HG03175 (cell line): ENCODE measurements at regions not wholly inside any gene's neighbourhood (a gene's known extent, or its start where the extent isn't known, plus 50 kb on each side); places are given as distances from the start of the nearest gene placed in this dataset.

Experiments used
- ATAC-seq: cut with Tn5 transposase; IDR thresholded peaks from one replicate; pipeline ENCODE4 v1.9.1; 2021; ENCODE audit warnings: mild to moderate bottlenecking, moderate library complexity; ENCODE audit not compliant: unreplicated experiment

- ATAC-seq: no peak
These were observed 562.2 kb upstream of the ZFHX3 start for GRCh38 chr16:73610160-73610559.

DNA sequence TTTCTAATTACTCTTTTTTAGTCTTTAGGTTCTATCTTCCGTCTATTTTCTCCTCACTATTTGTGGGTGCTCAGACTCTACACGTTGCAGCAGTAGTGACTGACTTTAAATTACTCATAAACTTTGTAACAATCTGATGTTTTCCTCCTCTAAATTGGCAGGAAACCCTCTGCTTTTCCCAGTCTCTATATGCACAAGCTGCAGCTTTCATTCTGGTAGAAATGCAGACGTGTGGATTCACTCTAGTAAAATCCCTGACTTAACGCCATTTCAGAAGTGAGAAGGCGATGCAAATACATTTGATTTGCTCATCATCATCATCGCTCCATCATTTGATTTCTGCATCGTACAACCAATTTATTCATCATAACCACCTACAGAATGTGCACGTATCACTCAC is 561.0 kb upstream of the ZFHX3 start:
- no peak for ATAC-seq

DNA sequence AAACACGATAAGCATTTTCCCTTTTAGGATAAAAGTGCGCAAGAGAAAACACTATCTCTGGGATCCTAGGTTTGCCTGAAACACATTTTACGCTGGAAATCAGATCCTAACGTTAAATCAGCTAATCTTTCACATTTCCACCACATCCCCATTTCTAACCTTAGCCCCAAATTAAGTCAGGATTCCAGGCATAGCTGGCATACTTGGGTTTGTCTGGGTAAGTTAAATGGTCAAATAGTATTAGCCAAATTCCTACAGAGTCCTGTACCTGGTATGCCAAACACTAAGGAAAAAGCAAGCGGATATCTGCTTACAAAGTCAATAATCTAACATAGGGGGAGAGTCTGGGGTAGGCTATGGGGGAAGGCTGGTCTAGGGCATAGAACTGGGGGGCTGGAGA is 557.4 kb upstream of the ZFHX3 start:
- ATAC-seq: no peak

DNA sequence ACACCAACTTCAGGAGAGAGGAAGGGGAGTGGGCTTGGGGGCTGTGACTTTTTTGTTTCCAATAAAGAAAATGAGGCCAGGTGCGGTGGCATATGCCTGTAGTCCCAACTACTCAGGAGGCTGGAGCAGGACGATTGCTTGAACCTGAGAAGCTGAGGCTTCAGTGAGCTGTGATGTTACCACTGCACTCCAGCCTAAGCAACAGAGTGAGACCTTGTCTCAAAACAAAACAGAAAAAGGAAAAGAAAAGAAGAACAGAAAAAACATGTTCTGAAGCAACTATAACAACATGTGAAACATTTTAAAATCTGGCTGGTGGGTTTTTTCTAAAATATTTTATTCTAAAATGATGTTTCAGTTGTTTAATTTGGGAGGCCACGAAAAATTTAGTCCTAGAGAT is 554.0 kb upstream of the ZFHX3 start:
- ATAC-seq: no peak

GRCh38 chr16:73599870-73600269 is 551.9 kb upstream of the ZFHX3 start:
- no peak for ATAC-seq

DNA sequence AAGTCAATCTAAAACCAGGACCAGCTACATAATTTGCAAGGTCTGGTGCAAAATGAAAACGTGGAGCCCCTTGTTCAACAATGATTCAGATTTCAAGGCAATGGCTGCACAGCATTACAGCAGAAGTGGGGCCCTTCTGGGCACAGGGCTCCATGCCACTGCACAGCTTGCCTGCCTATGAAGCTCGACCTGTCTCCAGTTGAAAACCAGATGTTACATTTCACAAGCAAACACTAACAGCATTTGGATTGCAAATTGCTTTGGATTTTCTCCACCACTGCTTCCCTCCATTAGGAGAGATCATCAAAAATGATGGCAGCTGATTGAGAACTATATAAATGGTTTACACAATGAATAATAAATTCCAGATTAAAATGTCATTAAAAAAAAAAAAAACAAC is 551.4 kb upstream of the ZFHX3 start:
- ATAC-seq: no peak

GRCh38 chr16:73584157-73584556 is 536.2 kb upstream of the ZFHX3 start:
- no peak for ATAC-seq

DNA sequence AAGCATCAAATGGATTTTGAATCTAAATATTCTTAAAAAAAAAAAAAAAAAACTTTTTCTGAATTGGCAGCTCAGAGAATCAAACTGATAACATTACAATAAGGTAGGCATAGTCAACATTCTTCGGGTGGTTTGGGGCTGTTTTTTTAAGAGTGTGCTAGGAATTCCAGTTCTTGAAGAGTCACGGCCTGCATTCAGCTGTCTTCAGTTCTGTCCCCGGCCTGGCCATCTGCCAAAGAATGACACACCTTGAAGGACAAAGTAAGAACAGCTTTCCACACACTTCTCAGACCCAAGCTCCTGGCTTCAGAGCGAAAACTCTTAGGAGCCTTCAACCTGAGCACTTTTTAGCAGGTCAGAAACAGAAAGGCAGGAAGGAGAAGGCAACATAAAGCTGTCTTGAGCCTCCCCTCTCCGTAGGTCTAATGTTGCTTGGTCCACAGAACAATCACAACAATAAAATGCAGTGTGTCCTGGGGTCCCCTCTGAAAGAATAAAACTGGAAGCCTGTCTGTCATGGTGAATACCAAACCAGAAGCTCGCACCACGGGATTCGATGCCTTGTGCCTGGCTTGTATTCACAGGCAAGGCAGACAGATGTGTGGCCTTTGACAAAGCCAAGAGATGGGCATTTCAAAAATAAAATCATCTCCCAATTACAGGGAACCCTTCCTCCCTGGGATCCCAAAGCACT is 524.4 kb upstream of the ZFHX3 start:
- ATAC-seq: no peak

DNA sequence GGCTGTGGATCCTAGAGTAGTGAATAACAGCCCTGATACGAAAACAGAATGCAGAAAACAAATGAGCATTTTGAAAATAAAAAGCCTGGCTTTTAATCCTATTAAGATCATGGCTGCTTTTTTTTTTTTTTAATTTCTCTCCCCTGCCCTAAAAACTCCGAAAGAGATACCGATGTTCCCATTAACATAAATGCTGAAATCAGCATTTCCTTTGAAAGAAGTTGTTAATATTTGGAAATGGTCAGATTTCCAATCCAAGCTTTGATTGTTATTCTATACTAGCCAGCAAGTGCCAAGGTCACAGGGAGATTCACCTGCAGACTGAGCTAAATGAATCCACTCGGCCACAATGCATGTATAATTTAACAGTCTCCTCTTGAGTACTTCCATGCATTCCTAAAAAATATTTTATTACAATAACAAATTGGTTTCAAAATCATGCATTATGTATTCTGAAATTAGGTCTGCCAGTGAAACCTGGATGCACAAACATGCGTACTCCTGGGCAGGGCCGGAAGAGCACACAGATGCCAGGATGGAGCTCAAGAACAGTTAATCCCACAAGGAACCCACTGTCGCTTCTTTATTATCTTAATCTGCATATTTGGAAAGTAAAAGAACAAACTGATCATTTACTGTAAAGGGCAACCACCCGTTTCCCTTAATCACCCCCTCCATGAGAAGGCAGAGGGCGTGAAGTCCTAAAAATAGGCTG is 521.5 kb upstream of the ZFHX3 start:
- ATAC-seq: no peak

DNA sequence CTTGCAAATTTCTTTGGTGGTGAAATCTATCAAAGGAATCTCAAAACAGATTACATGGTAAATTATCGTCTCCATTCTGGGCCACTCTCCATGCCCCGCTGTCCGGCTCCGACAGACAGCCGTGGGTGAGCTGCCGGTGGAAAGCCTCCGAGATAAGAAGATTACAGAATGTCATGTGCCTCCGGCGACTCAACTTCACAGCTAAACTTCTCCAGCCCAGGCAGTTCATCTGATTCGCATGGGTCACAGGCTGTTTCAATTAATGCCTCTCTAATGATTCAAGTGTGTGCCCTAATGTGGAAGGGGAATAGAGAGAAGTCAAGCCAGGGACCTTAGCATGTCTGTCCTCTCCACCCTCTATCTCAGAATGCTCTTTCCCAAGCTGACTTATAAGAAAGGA is 520.8 kb upstream of the ZFHX3 start:
- no peak for ATAC-seq

DNA sequence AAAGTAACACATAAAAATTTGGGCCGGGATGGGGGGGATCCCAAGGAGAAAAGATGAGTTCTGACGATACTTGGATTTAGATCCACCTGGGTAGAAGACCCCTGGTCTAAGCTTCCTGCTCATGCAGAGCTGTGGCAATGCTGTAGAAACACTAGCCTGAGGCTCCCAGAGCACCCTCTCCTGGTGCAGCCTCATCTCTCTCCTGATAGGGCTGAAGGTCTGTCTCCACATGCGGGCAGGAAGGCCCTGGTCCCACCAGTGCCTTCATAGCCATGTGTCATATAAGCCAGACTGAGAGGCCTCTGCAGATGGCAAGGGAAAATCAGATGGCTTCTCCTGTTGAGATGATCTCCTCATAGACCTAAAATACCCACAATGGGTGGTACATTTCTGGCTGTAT is 518.0 kb upstream of the ZFHX3 start:
- ATAC-seq: no peak

- ATAC-seq: no peak
These were observed 517.3 kb upstream of the ZFHX3 start for GRCh38 chr16:73565263-73565662.

DNA sequence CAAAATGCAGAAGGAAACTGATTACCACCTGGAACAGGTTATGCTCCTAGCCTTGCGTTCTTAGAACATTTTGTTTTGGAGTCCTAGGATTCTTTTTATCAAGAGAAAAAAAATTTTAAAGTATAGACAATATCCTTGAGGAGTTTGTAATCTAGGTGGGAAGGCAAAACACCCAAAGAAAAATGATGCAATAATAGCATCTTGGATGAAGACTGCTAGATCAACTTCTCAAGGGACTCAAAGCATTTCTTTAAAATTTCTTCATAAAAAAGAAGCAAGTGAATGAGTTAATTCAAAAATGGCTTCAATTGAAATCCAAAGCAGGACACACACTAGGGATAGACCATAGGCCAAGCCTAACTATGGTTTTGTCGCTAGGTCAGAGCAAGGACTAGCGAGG is 515.8 kb upstream of the ZFHX3 start:
- no peak for ATAC-seq

DNA sequence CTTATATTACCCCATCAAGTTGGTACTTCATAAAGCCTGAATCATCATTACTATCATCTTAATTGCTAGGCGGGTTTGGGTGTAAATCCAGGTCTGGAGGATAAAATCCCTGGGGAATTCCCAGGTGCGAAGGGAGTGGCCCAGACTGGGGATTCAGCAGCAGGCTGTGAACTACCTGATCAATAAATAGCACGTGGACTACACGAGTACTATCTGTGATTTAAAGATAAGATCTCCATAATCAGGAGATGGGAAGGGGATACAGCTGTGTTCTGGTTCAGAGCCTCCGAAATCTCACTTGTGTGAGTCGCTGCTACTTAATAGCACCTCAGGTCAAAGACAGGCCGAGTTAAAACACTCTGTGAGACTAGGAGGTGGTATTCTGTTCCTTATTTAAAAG is 512.6 kb upstream of the ZFHX3 start:
- ATAC-seq: no peak

- no peak for ATAC-seq
These were observed 510.3 kb upstream of the ZFHX3 start for GRCh38 chr16:73558219-73558618.

DNA sequence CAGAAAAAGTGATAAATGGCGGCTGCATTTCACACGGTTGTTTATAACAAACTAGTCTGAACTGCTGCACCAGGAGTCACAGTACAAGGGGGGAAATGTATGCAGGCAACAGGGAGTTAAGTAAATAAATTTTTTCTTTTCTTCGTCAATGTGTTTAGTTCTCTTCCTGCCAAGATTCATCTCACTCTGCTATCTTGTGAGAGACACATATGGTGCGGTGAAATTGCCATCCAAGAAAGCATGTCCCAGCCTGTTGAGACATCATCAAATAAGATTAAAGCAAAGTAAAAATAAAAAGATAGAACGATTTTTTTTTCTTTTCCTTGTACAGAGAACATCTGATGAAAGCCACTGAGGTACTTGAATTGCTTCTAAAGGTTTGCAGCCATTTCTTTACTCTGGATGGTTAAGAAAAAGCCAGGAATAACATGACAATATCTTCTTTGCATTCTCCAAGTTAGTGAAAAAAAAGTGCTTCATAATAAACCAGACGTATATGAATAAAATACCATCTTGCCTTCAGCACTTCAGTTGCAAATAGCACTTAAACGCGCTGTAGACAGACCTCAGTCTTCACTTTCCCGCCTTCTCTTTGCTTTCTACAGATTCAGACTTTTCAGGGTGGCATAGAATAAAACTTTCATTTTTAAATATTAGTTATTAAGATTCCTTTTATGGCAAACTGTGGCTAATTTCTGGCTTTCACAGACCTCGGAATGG is 506.2 kb upstream of the ZFHX3 start:
- no peak for ATAC-seq

DNA sequence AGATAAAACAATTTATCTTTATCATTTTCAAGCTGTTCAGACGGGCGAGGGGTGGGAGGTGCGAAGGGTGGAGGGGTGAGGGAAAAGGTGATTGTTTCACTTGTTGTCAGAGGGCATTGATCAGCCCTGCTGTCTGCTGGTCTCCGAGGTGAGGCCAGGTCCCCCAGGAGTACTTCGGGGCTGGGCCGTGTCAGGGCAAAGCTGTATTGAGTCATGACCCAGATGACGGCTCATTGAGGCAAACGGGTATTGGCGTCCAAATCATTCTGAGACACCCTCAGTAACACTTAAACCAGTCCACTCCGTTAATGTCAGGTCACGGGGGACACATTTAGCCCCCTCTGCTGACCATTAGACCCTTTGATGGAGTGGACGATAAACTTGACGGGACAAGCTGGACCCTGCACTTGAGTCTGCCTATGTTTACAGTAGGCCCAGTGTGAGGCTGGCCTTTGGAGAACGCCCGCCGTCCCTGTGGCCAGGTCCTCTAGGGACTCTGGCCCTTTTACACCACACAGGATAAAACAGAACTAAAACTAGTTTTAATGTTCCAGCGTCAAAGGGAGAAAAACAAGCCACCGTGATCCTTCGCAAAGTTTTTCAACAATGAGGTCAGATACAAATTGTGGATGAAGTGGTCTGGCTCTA is 502.2 kb upstream of the ZFHX3 start:
- no peak for ATAC-seq

DNA sequence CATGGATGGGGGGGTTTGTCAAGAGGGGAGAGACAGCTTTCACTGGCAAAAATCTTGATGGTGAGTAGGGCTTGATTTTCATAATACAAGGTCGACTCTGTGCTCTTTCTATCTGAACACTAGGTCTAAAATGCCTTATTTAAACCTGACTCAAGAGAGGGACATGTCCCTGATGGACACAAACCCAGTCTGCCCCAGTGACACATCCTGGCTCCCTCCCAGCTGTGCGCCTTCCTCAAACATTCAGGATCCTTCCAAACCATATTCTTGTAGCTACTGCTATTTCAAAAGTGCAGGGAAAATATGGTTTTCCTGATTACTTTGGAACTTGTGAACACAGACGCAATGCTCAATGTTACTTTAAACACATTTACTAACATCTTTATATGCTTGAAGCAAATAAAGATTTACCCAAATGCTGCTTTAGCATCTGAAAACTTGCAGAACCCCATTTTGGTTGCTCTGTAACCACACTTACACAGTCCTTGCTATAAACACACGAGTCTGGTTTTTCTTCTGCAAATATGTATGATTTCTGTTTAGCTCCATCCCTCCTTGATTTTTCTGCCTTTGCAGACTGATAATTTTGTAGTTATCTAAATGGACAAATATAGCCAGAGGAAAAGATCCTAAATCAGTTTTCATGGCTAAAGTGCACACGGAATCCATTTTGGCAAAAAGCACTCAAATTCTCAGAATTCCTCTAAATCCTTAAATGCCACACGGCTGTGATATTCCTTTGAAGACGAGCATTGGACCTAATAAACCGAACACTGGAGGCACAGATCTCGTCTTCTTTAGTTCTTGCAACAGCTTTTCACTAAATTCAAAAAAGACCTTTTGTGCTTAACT is 499.9 kb upstream of the ZFHX3 start:
- ATAC-seq: no peak

DNA sequence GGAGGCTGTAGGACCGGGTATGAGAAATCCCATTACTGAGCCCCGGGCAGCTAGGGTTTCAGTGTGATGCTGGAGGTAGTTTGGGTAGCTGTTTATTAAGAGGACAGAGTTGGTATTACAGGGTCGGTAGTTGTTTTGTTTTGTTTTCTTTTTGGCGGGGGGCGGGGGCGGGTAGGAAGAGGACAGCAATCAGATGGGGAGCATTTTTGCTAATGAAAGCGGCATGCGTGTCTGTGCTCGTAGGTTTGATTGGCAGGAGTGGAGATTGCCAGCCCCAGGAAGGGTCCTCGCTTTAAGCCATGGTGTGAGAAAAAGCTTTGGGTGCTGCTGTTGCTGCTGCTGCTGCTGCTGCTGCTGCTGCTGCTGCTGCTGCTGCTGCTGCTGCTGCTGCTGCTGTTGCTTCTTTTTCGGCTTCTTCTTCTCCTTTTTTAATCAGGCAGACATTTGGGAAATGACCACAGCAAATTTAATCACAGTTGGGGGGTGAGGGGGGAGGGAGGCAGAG is 498.5 kb upstream of the ZFHX3 start:
- ATAC-seq: no peak

DNA sequence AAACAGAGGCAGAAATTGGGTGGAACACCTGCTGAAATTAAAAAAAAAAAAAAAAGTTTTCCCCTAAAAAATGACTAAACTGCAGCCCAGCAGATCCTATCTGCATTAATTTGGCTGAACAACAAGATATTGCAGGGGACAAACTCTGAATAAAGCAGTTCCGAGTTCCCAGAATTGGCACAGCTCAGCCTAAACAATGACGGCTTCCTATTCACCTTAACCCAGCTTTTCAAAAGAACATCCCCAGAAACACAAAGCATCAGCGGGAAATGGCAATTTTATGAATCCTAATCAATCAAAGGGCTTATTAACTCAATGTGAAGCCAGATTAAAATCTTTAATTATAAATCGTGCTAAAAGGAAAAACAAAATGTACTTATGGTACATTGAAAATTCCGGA is 497.8 kb upstream of the ZFHX3 start:
- no peak for ATAC-seq

DNA sequence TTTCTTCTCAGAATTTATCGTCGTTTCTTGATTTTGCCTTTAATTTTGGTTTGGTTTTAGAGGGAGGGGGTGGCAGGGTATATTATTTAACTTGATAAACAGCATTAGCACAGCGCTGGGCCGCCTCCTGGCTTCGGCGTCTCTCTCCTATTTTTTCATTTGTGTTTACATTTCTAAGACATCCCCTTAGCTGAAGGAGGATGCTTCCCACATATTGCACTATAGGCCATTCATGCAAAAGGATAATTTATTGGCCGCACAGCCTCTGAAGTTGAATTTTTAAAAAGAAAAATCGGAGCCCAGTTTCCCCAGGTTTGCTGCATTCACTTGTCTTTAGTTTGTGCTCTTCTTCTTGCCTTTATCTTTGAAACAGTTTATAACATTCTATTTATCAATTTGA is 497.4 kb upstream of the ZFHX3 start:
- no peak for ATAC-seq
